Caco-2 (cell line): ENCODE measurements at regions not wholly inside any gene's neighbourhood (a gene's known extent, or its start where the extent isn't known, plus 50 kb on each side); places are given as distances from the start of the nearest gene placed in this dataset.

Experiments used
- BruUV-seq: library from RNA; stranded (reverse); fragments of 400-500 nt; replicated peaks from 2 replicates; lab custom pipeline; 2021; lab: Mats Ljungman, UMichigan
- CTCF ChIA-PET: fragments of 300-600 bp; sonication (Branson Sonifier 250); formaldehyde crosslinking; loops from one replicate; lab custom pipeline; 2022; ENCODE audit warnings: antibody characterized with exemption; lab: Charles Lee
- POLR2A ChIA-PET: fragments of 300-600 bp; sonication (Branson Sonifier 250); formaldehyde crosslinking; loops from one replicate; lab custom pipeline; 2022; ENCODE audit warnings: antibody characterized with exemption; lab: Charles Lee
- DNase-seq, 2 experiments: peaks; one replicate each; pipeline versions ENCODE4 v3.0.0 to v3.0.0-alpha.2; 2020 to 2022
- H3K27me3 ChIP-seq: replicated peaks from 2 replicates; pipeline ENCODE4 v1.6.0; 2011; ENCODE audit warnings: low read length; ENCODE audit not compliant: control insufficient read depth, insufficient read depth
- H3K36me3 ChIP-seq: 2 replicates; pipeline ENCODE4 v1.5.1; 2011; ENCODE audit warnings: low read length; ENCODE audit not compliant: control insufficient read depth, insufficient read depth
- H3K4me1 ChIP-seq: fragments of 250-450 bp; sonication (Bioruptor Pico); 2 replicates; pipeline ENCODE4 v1.5.1; 2020; ENCODE audit warnings: mild to moderate bottlenecking
- H3K4me3 ChIP-seq: 2 replicates; pipeline ENCODE4 v1.5.1; 2011; ENCODE audit warnings: low read depth, mild to moderate bottlenecking, control low read depth, low read length
- H3K9me3 ChIP-seq: fragments of 250-450 bp; sonication (Bioruptor Pico); 2 replicates; pipeline ENCODE4 v1.5.1; 2020; ENCODE audit warnings: mild to moderate bottlenecking, moderate library complexity
- H3K27ac Mint-ChIP-seq: one replicate; pipeline ENCODE4 v1.8.0; 2022; ENCODE audit warnings: mixed read lengths; ENCODE audit not compliant: unreplicated experiment
- H3K27me3 Mint-ChIP-seq: one replicate; pipeline ENCODE4 v1.8.0; 2022; ENCODE audit warnings: mixed read lengths; ENCODE audit not compliant: insufficient read depth, unreplicated experiment
- H3K36me3 Mint-ChIP-seq: one replicate; pipeline ENCODE4 v1.8.0; 2022; ENCODE audit warnings: mild to moderate bottlenecking, mixed read lengths; ENCODE audit not compliant: insufficient read depth, unreplicated experiment
- H3K4me1 Mint-ChIP-seq: one replicate; pipeline ENCODE4 v1.8.0; 2022; ENCODE audit warnings: low read depth, mixed read lengths; ENCODE audit not compliant: unreplicated experiment
- H3K4me3 Mint-ChIP-seq: one replicate; pipeline ENCODE4 v1.8.0; 2022; ENCODE audit warnings: mild to moderate bottlenecking, moderate library complexity, mixed read lengths; ENCODE audit not compliant: unreplicated experiment
- H3K9me3 Mint-ChIP-seq: one replicate; pipeline ENCODE4 v1.8.0; 2022; ENCODE audit warnings: mixed read lengths; ENCODE audit not compliant: unreplicated experiment
- CTCF ChIP-seq, 2 experiments: fragments of 200-600 bp in 1 of 2; IDR thresholded peaks; 1 replicate in 1 of 2; 2 replicates in 1 of 2; pipeline versions ENCODE4 v1.5.1 to v1.8.0; 2011 to 2022; ENCODE audit warnings: antibody characterized with exemption in 1 of 2, control low read depth in 1 of 2, inconsistent platforms in 1 of 2, low read depth in 1 of 2, low read length in 1 of 2, mild to moderate bottlenecking in 1 of 2, moderate library complexity in 1 of 2; ENCODE audit not compliant: insufficient read depth in 1 of 2, severe bottlenecking in 1 of 2, unreplicated experiment in 1 of 2
- intact Hi-C: fragments of 100-400 bp; cut with micrococcal nuclease; formaldehyde crosslinking; loops from one replicate; pipeline ENCODE4 v1.10.0; 2022; ENCODE audit not compliant: unreplicated experiment

GRCh38 chr3:72418856-72419255 lies 429.4 kb downstream of the SHQ1 start:
- ChIA-PET POLR2A (no interaction called here), CTCF (no interaction called here)
- Histone ChIP-seq H3K9me3 (peaks cover 7% of the 10 kb centered on the region; the same call in 1 of the 2 replicates), H3K27me3 (no peaks in the 10 kb centered on the region), H3K4me3 (no peak overlapping the region), H3K36me3 (no peaks in the 10 kb centered on the region), H3K4me1 (0 out of 2 replicates have a peak, but pooled peaks cover 4% of the 10 kb centered on the region)
- intact Hi-C loops: no loop called here
- no TSS peak for BruUV-seq
- Mint-ChIP-seq H3K9me3 (no peaks in the 10 kb centered on the region), H3K27ac (no peak overlapping the region), H3K4me1 (peaks cover 7% of the 10 kb centered on the region), H3K4me3 (no peak overlapping the region), H3K27me3 (no peaks in the 10 kb centered on the region), H3K36me3 (peaks cover 13% of the 10 kb centered on the region)
- DNase-seq: no peak
- TF ChIP-seq CTCF (IDR thresholded peaks at IDR 0.05; ENCODE audit: insufficient read depth in 1 of 2, low read depth in 1 of 2, low read length in 1 of 2, severe bottlenecking in 1 of 2, unreplicated experiment in 1 of 2): no peak

GRCh38 chr3:72418244-72418643 lies 430.0 kb downstream of the SHQ1 start:
- Mint-ChIP-seq H3K27me3 (no peaks in the 10 kb centered on the region), H3K4me1 (peaks cover 7% of the 10 kb centered on the region), H3K36me3 (peaks cover 7% of the 10 kb centered on the region), H3K9me3 (no peaks in the 10 kb centered on the region), H3K27ac (no peak overlapping the region), H3K4me3 (no peak overlapping the region)
- no peaks in the 10 kb centered on the region for H3K27me3 ChIP-seq
- H3K4me3 ChIP-seq: no peak overlapping the region
- ChIA-PET POLR2A (no interaction called here), CTCF (no interaction called here)
- H3K4me1 ChIP-seq: 0 out of 2 replicates have a peak, but pooled peaks cover 4% of the 10 kb centered on the region
- intact Hi-C loops: no loop called here
- no TSS peak for BruUV-seq
- no peaks in the 10 kb centered on the region for H3K36me3 ChIP-seq
- no peak for TF ChIP-seq CTCF (IDR thresholded peaks at IDR 0.05; ENCODE audit: insufficient read depth in 1 of 2, low read depth in 1 of 2, low read length in 1 of 2, severe bottlenecking in 1 of 2, unreplicated experiment in 1 of 2)
- no peak for DNase-seq
- H3K9me3 ChIP-seq: peaks cover 7% of the 10 kb centered on the region; the same call in 1 of the 2 replicates

GRCh38 chr3:72414481-72415016 lies 433.7 kb downstream of the SHQ1 start:
- H3K4me1 ChIP-seq: peaks cover 23% of the 10 kb centered on the region
- POLR2A ChIA-PET: no interaction called here
- Mint-ChIP-seq H3K36me3 (no peaks in the 10 kb centered on the region), H3K27me3 (no peaks in the 10 kb centered on the region), H3K4me1 (peaks cover 14% of the 10 kb centered on the region), H3K4me3 (no peak overlapping the region), H3K9me3 (no peaks in the 10 kb centered on the region), H3K27ac (no peak overlapping the region)
- intact Hi-C loops: no loop called here
- no peak for TF ChIP-seq CTCF (IDR thresholded peaks at IDR 0.05; ENCODE audit: insufficient read depth in 1 of 2, low read depth in 1 of 2, low read length in 1 of 2, severe bottlenecking in 1 of 2, unreplicated experiment in 1 of 2)
- no TSS peak for BruUV-seq
- CTCF ChIA-PET: no interaction called here
- no peak for DNase-seq
- no peaks in the 10 kb centered on the region for H3K36me3 ChIP-seq
- no peaks in the 10 kb centered on the region for H3K9me3 ChIP-seq
- H3K27me3 ChIP-seq: no peaks in the 10 kb centered on the region
- no peak overlapping the region for H3K4me3 ChIP-seq
